NCI-H1092 treated with DMSO at 0.1 percent for 48 hours (cell line): ENCODE measurements at regions not wholly inside any gene's neighbourhood (a gene's known extent, or its start where the extent isn't known, plus 50 kb on each side); places are given as distances from the start of the nearest gene placed in this dataset.
A peak's percentile ranks its signal among the peaks of the same experiment; 100 is the strongest.
"Not testable (repeated sequence)": the region's sequence is repeated elsewhere in the genome, so short reads cannot be mapped to it uniquely, and the experiment has no call there.

ENCODE experiments used
- DNase-seq: peaks from one replicate; lab custom pipeline; 2025; lab: John Stamatoyannopoulos, UW

GRCh38 chr1:174105086-174105485 is 54.2 kb upstream of the RABGAP1L start:
- no peak for DNase-seq

GRCh38 chr1:174103766-174104165 is 55.6 kb upstream of the RABGAP1L start:
- DNase-seq: no peak

- not testable (repeated sequence) for DNase-seq
Observed at GRCh38 chr1:174101976-174102375, 57.3 kb upstream of the RABGAP1L start.

- no peak for DNase-seq
Observed at GRCh38 chr1:174097426-174097825, 61.9 kb upstream of the RABGAP1L start.

- DNase-seq: peak; percentile 15
Observed at GRCh38 chr1:174093789-174094188, 65.5 kb upstream of the RABGAP1L start.

GRCh38 chr1:174090471-174090870 is 68.3 kb upstream of the RC3H1 start:
- DNase-seq: no peak

- no peak for DNase-seq
Observed at GRCh38 chr1:174080819-174081218, 58.7 kb upstream of the RC3H1 start.

GRCh38 chr1:174079796-174080195 is 57.6 kb upstream of the RC3H1 start:
- DNase-seq: no peak

- DNase-seq: not testable (repeated sequence)
Observed at GRCh38 chr1:174078916-174079315, 56.8 kb upstream of the RC3H1 start.

GRCh38 chr1:174077749-174078490 is 55.8 kb upstream of the RC3H1 start:
- no peak for DNase-seq

GRCh38 chr1:174075245-174075692 is 53.1 kb upstream of the RC3H1 start:
- no peak for DNase-seq

- DNase-seq: peak; percentile 2
Observed at GRCh38 chr1:174074757-174075156, 52.6 kb upstream of the RC3H1 start.

- DNase-seq: no peak
Observed at GRCh38 chr1:174072581-174072980, 50.4 kb upstream of the RC3H1 start.
